ENCODE measurements at regions not wholly inside any gene's neighbourhood (a gene's known extent, or its start where the extent isn't known, plus 50 kb on each side); places are given as distances from the start of the nearest gene placed in this dataset.

GRCh38 chr7:115631782-115632181 lies 398.8 kb downstream of the TFEC start:
- H3K18ac ChIP-seq (ENCODE audit: low read length), result no peak overlapping the region
- H3K79me2 ChIP-seq (ENCODE audit: control insufficient read depth, insufficient read depth, low read length, poor library complexity), result no peaks in the 10 kb centered on the region
- H3K79me1 ChIP-seq (ENCODE audit: low read length), result no peaks in the 10 kb centered on the region
- H3K23ac ChIP-seq (ENCODE audit: low read length), result no peak overlapping the region
- H2BK12ac ChIP-seq (ENCODE audit: low read length), result no peak overlapping the region
- no peak overlapping the region for H3K14ac ChIP-seq (ENCODE audit: low read length)
- H3K36me3 ChIP-seq (ENCODE audit: control insufficient read depth in 1 of 2, insufficient read depth in 2 of 2, low read length in 2 of 2), result no peaks in the 10 kb centered on the region
- H3K9me3 ChIP-seq (ENCODE audit: insufficient read depth, low read depth, low read length), result no peaks in the 10 kb centered on the region
- H2BK5ac ChIP-seq (ENCODE audit: low read depth, low read length, poor library complexity), result no peak overlapping the region
- H3K4me1 ChIP-seq (ENCODE audit: control insufficient read depth in 1 of 2, insufficient read depth in 2 of 2, low read length in 2 of 2), result peaks cover 0 to 2% of the 10 kb centered on the region in 2 experiments
- no peak overlapping the region for H4K12ac ChIP-seq (ENCODE audit: low read depth, low read length)
- no peak overlapping the region for H3K4ac ChIP-seq (ENCODE audit: low read depth, low read length)
- H3K4me3 ChIP-seq (ENCODE audit: low read depth, low read length), result no peak overlapping the region
- DNase-seq, result no peak
- H2AK5ac ChIP-seq (ENCODE audit: low read length), result no peak overlapping the region
- no peak overlapping the region for H4K8ac ChIP-seq (ENCODE audit: low read depth, low read length)
- H3K4me2 ChIP-seq (ENCODE audit: low read length), result no peak overlapping the region
- WGBS (ENCODE audit: extremely low coverage, insufficient coverage, insufficient read length), result no CpG with 5 or more reads among the region's 6 CpGs
- no peak overlapping the region for H2AFZ ChIP-seq (ENCODE audit: insufficient read depth, low read length, poor library complexity)
- no peaks in the 10 kb centered on the region for H3K27me3 ChIP-seq (ENCODE audit: insufficient read depth, low read length)
- no peak overlapping the region for H2BK120ac ChIP-seq (ENCODE audit: insufficient read depth, low read length, poor library complexity)
- H3K27ac ChIP-seq (ENCODE audit: low read depth, low read length), result no peak overlapping the region
- no peak overlapping the region for H4K91ac ChIP-seq (ENCODE audit: low read depth, low read length)
- H3K9ac ChIP-seq (ENCODE audit: low read length), result no peak overlapping the region

- H4K91ac ChIP-seq (ENCODE audit: low read depth, low read length), result no peak overlapping the region
Observed at GRCh38 chr7:115630049-115630448, 400.5 kb downstream of the TFEC start.

GRCh38 chr7:115618676-115619075 lies 411.9 kb downstream of the TFEC start:
- 100% methylated on average over 1 of the region's 3 CpGs for WGBS (ENCODE audit: extremely low coverage, insufficient coverage, insufficient read length)
- no peak overlapping the region for H3K14ac ChIP-seq (ENCODE audit: low read length)
- no peaks in the 10 kb centered on the region for H3K79me1 ChIP-seq (ENCODE audit: low read length)
- H3K23ac ChIP-seq (ENCODE audit: low read length), result no peak overlapping the region
- H3K9ac ChIP-seq (ENCODE audit: low read length), result no peak overlapping the region
- DNase-seq, result no peak
- no peak overlapping the region for H2BK5ac ChIP-seq (ENCODE audit: low read depth, low read length, poor library complexity)
- no peaks in the 10 kb centered on the region for H3K79me2 ChIP-seq (ENCODE audit: control insufficient read depth, insufficient read depth, low read length, poor library complexity)
- no peak overlapping the region for H2BK12ac ChIP-seq (ENCODE audit: low read length)
- no peaks in the 10 kb centered on the region for H3K27me3 ChIP-seq (ENCODE audit: insufficient read depth, low read length)
- no peaks in the 10 kb centered on the region for H3K36me3 ChIP-seq (ENCODE audit: control insufficient read depth in 1 of 2, insufficient read depth in 2 of 2, low read length in 2 of 2)
- no peak overlapping the region for H3K27ac ChIP-seq (ENCODE audit: low read depth, low read length)
- no peak overlapping the region for H3K4ac ChIP-seq (ENCODE audit: low read depth, low read length)
- H3K18ac ChIP-seq (ENCODE audit: low read length), result no peak overlapping the region
- H3K4me2 ChIP-seq (ENCODE audit: low read length), result no peak overlapping the region
- H4K91ac ChIP-seq (ENCODE audit: low read depth, low read length), result no peak overlapping the region
- H4K8ac ChIP-seq (ENCODE audit: low read depth, low read length), result no peak overlapping the region
- H4K12ac ChIP-seq (ENCODE audit: low read depth, low read length), result no peak overlapping the region
- no peak overlapping the region for H3K4me3 ChIP-seq (ENCODE audit: low read depth, low read length)
- H2AFZ ChIP-seq (ENCODE audit: insufficient read depth, low read length, poor library complexity), result no peak overlapping the region
- no peaks in the 10 kb centered on the region for H3K4me1 ChIP-seq (ENCODE audit: control insufficient read depth in 1 of 2, insufficient read depth in 2 of 2, low read length in 2 of 2)
- no peak overlapping the region for H2AK5ac ChIP-seq (ENCODE audit: low read length)
- no peak overlapping the region for H2BK120ac ChIP-seq (ENCODE audit: insufficient read depth, low read length, poor library complexity)
- H3K9me3 ChIP-seq (ENCODE audit: insufficient read depth, low read depth, low read length), result no peaks in the 10 kb centered on the region

More at GRCh38 chr7:115630049-115630448, 400.5 kb downstream of the TFEC start:
- Histone ChIP-seq H3K4me1 (ENCODE audit: control insufficient read depth in 1 of 2, insufficient read depth in 2 of 2, low read length in 2 of 2) (peaks cover 0 to 2% of the 10 kb centered on the region in 2 experiments), H2BK5ac (ENCODE audit: low read depth, low read length, poor library complexity) (no peak overlapping the region), H2AFZ (ENCODE audit: insufficient read depth, low read length, poor library complexity) (no peak overlapping the region), H3K27me3 (ENCODE audit: insufficient read depth, low read length) (no peaks in the 10 kb centered on the region), H3K9me3 (ENCODE audit: insufficient read depth, low read depth, low read length) (no peaks in the 10 kb centered on the region), H2BK12ac (ENCODE audit: low read length) (no peak overlapping the region), H3K36me3 (ENCODE audit: control insufficient read depth in 1 of 2, insufficient read depth in 2 of 2, low read length in 2 of 2) (no peaks in the 10 kb centered on the region), H3K79me2 (ENCODE audit: control insufficient read depth, insufficient read depth, low read length, poor library complexity) (no peaks in the 10 kb centered on the region), H2BK120ac (ENCODE audit: insufficient read depth, low read length, poor library complexity) (no peak overlapping the region), H2AK5ac (ENCODE audit: low read length) (no peak overlapping the region), H3K23ac (ENCODE audit: low read length) (no peak overlapping the region), H4K12ac (ENCODE audit: low read depth, low read length) (no peak overlapping the region), H3K18ac (ENCODE audit: low read length) (no peak overlapping the region), H3K27ac (ENCODE audit: low read depth, low read length) (no peak overlapping the region), H3K4me3 (ENCODE audit: low read depth, low read length) (no peak overlapping the region), H3K4me2 (ENCODE audit: low read length) (no peak overlapping the region), H3K14ac (ENCODE audit: low read length) (no peak overlapping the region), H3K9ac (ENCODE audit: low read length) (no peak overlapping the region), H4K8ac (ENCODE audit: low read depth, low read length) (no peak overlapping the region), H3K79me1 (ENCODE audit: low read length) (no peaks in the 10 kb centered on the region), H3K4ac (ENCODE audit: low read depth, low read length) (no peak overlapping the region)
- no CpG with 5 or more reads among the region's 4 CpGs for WGBS (ENCODE audit: extremely low coverage, insufficient coverage, insufficient read length)
- no peak for DNase-seq

- Histone ChIP-seq H4K8ac (ENCODE audit: low read depth, low read length) (no peak overlapping the region), H3K23ac (ENCODE audit: low read length) (no peak overlapping the region), H3K4me3 (ENCODE audit: low read depth, low read length) (no peak overlapping the region), H2BK12ac (ENCODE audit: low read length) (no peak overlapping the region), H3K14ac (ENCODE audit: low read length) (no peak overlapping the region), H3K27me3 (ENCODE audit: insufficient read depth, low read length) (no peaks in the 10 kb centered on the region), H3K79me1 (ENCODE audit: low read length) (no peaks in the 10 kb centered on the region), H3K18ac (ENCODE audit: low read length) (no peak overlapping the region), H2BK120ac (ENCODE audit: insufficient read depth, low read length, poor library complexity) (no peak overlapping the region), H3K79me2 (ENCODE audit: control insufficient read depth, insufficient read depth, low read length, poor library complexity) (no peaks in the 10 kb centered on the region), H3K27ac (ENCODE audit: low read depth, low read length) (no peak overlapping the region), H2AK5ac (ENCODE audit: low read length) (no peak overlapping the region), H3K9me3 (ENCODE audit: insufficient read depth, low read depth, low read length) (no peaks in the 10 kb centered on the region), H2BK5ac (ENCODE audit: low read depth, low read length, poor library complexity) (no peak overlapping the region), H4K12ac (ENCODE audit: low read depth, low read length) (no peak overlapping the region), H4K91ac (ENCODE audit: low read depth, low read length) (no peak overlapping the region), H3K4me1 (ENCODE audit: control insufficient read depth in 1 of 2, insufficient read depth in 2 of 2, low read length in 2 of 2) (no peaks in the 10 kb centered on the region), H3K4ac (ENCODE audit: low read depth, low read length) (no peak overlapping the region), H3K4me2 (ENCODE audit: low read length) (no peak overlapping the region), H3K36me3 (ENCODE audit: control insufficient read depth in 1 of 2, insufficient read depth in 2 of 2, low read length in 2 of 2) (no peaks in the 10 kb centered on the region), H3K9ac (ENCODE audit: low read length) (no peak overlapping the region), H2AFZ (ENCODE audit: insufficient read depth, low read length, poor library complexity) (no peak overlapping the region)
- no CpG with 5 or more reads among the region's 4 CpGs for WGBS (ENCODE audit: extremely low coverage, insufficient coverage, insufficient read length)
- no peak for DNase-seq
Observed at GRCh38 chr7:115613836-115614235, 416.7 kb downstream of the TFEC start.

Measured in trophoblast cell (in vitro differentiated cells and primary cell).